HepG2 (cell line): ENCODE measurements at regions not wholly inside any gene's neighbourhood (a gene's known extent, or its start where the extent isn't known, plus 50 kb on each side); places are given as distances from the start of the nearest gene placed in this dataset.

Experiments
- ATAC-seq: fragments of 200-7000 bp; cut with Tn5 transposase; 3 replicates; pipeline ENCODE4 v1.9.1; 2020; ENCODE audit warnings: mild to moderate bottlenecking, moderate library complexity
- BruUV-seq: library from RNA; stranded (reverse); fragments of 400-500 nt; replicated peaks from 2 replicates; lab custom pipeline; 2021; lab: Mats Ljungman, UMichigan
- CTCF ChIA-PET: fragments of 300-600 bp; formaldehyde crosslinking; extraction: SDS; loops from one replicate; lab custom pipeline; 2021; ENCODE audit warnings: low total read pairs, inconsistent platforms, low intra/inter-chr PET ratio; lab: Yijun Ruan, JAX
- POLR2A ChIA-PET: fragments of 350-600 bp; sonication (Branson Sonifier 250); formaldehyde crosslinking; loops from one replicate; lab custom pipeline; 2020; ENCODE audit warnings: antibody characterized with exemption, inconsistent platforms; lab: Yijun Ruan, JAX
- DNase-seq: peaks from one replicate; pipeline ENCODE4 v3.0.0-alpha.2; 2015; ENCODE audit warnings: low spot score
- FAIRE-seq: peaks from 3 replicates; lab custom pipeline; 2011; peaks lifted over from hg19 to GRCh38; lab: Jason Lieb, UNC
- H2AFZ ChIP-seq: one replicate; pipeline ENCODE4 v1.6.1; 2011; ENCODE audit warnings: low read length, inconsistent platforms
- H3K27ac ChIP-seq: fragments of 300-600 bp; 3 replicates; pipeline ENCODE4 v1.8.0; 2011; ENCODE audit warnings: mixed run types, mild to moderate bottlenecking, mixed read lengths, low read length, inconsistent platforms; ENCODE audit not compliant: insufficient read depth; ENCODE audit errors: extremely low read length
- H3K27me3 ChIP-seq, 2 experiments: fragments of 200-600 bp in 1 of 2; 2 replicates in 1 of 2; 3 replicates in 1 of 2; pipeline versions ENCODE4 v1.6.0 to v1.8.0; 2011; ENCODE audit warnings: low read length in 2 of 2, mild to moderate bottlenecking in 2 of 2, moderate library complexity in 2 of 2, inconsistent platforms in 1 of 2; ENCODE audit not compliant: insufficient read depth in 2 of 2, control insufficient read depth in 1 of 2
- H3K36me3 ChIP-seq, 2 experiments: fragments of 200-600 bp in 1 of 2; replicated peaks in 1 of 2; 2 replicates in 1 of 2; 3 replicates in 1 of 2; pipeline versions ENCODE4 v1.5.1 to v1.8.0; 2011; ENCODE audit warnings: low read length in 2 of 2, inconsistent platforms in 1 of 2; ENCODE audit not compliant: insufficient read depth in 2 of 2, control insufficient read depth in 1 of 2
- H3K4me1 ChIP-seq: 2 replicates; pipeline ENCODE4 v1.5.1; 2012; ENCODE audit warnings: low read length, inconsistent platforms; ENCODE audit not compliant: insufficient read depth
- H3K4me2 ChIP-seq: 2 replicates; pipeline ENCODE4 v1.6.0; 2011; ENCODE audit warnings: low read depth, low read length, inconsistent platforms
- H3K4me3 ChIP-seq, 3 experiments: fragments of 200-600 bp in 1 of 3; sonication (generic), shearing (Covaris generic) in 1 of 3; replicated peaks in 1 of 3; 2 replicates each; pipeline ENCODE4 v1.5.1; 2011 to 2016; ENCODE audit warnings: low read length in 3 of 3, inconsistent platforms in 2 of 3, low read depth in 2 of 3, mild to moderate bottlenecking in 2 of 3, control low read depth in 1 of 3, mixed read lengths in 1 of 3; ENCODE audit not compliant: insufficient read depth in 1 of 3
- H3K79me2 ChIP-seq: one replicate; pipeline ENCODE4 v1.6.1; 2011; ENCODE audit warnings: low read length, inconsistent platforms; ENCODE audit not compliant: insufficient read depth
- H3K9ac ChIP-seq: 2 replicates; pipeline ENCODE4 v1.6.0; 2011; ENCODE audit warnings: mild to moderate bottlenecking, low read depth, low read length, inconsistent platforms; ENCODE audit not compliant: insufficient read depth
- H3K9me3 ChIP-seq: 2 replicates; pipeline ENCODE4 v1.5.1; 2012; ENCODE audit warnings: mild to moderate bottlenecking, low read length
- H4K20me1 ChIP-seq: 2 replicates; pipeline ENCODE4 v1.6.0; 2011; ENCODE audit warnings: inconsistent platforms, mild to moderate bottlenecking, low read length, moderate library complexity; ENCODE audit not compliant: insufficient read depth
- DR1 ChIP-seq: sonication (generic); formaldehyde crosslinking; IDR thresholded peaks from 2 replicates; pipeline ENCODE4 v1.8.0; 2021; ENCODE audit warnings: mild to moderate bottlenecking, missing genetic modification reagents, inconsistent platforms
- HNF4A ChIP-seq: sonication (generic); formaldehyde crosslinking; IDR thresholded peaks from 2 replicates; pipeline ENCODE4 v1.4.0; 2020; ENCODE audit warnings: missing genetic modification reagents
- IRX3 ChIP-seq: sonication (generic); formaldehyde crosslinking; IDR thresholded peaks from 2 replicates; pipeline ENCODE4 v1.8.1; 2023; ENCODE audit warnings: mild to moderate bottlenecking, low read depth, missing genetic modification reagents, borderline replicate concordance
- ISX ChIP-seq: sonication (generic); formaldehyde crosslinking; conservative IDR thresholded peaks from 2 replicates; pipeline ENCODE4 v1.5.0; 2020; ENCODE audit warnings: missing genetic modification reagents
- SKI ChIP-seq: fragments of 450-650 bp; IDR thresholded peaks from one replicate; pipeline ENCODE4 v1.6.1; 2018; ENCODE audit warnings: mild to moderate bottlenecking; ENCODE audit not compliant: partially characterized antibody
- TBX2 ChIP-seq: sonication (generic); formaldehyde crosslinking; IDR thresholded peaks from 2 replicates; pipeline ENCODE4 v1.5.0; 2020; ENCODE audit warnings: missing genetic modification reagents, mild to moderate bottlenecking, borderline replicate concordance
- XRCC5 ChIP-seq: fragments of 200-400 bp; formaldehyde crosslinking; optimal IDR thresholded peaks from 2 replicates; pipeline ENCODE3; 2017; ENCODE audit warnings: mild to moderate bottlenecking, low read length
- YEATS4 ChIP-seq: sonication (generic); formaldehyde crosslinking; IDR thresholded peaks from 2 replicates; pipeline ENCODE4 v1.4.0; 2020; ENCODE audit warnings: missing genetic modification reagents, borderline replicate concordance
- ZFAT ChIP-seq: sonication (generic); formaldehyde crosslinking; conservative IDR thresholded peaks from 2 replicates; pipeline ENCODE4 v1.8.1; 2023; ENCODE audit warnings: missing genetic modification reagents, inconsistent platforms
- ZNF607 ChIP-seq: sonication (generic); formaldehyde crosslinking; IDR thresholded peaks from 2 replicates; pipeline ENCODE4 v1.5.1; 2020; ENCODE audit warnings: missing genetic modification reagents, mild to moderate bottlenecking, borderline replicate concordance
- WGBS: methylation state at CpG from one replicate; pipeline ENCODE4 v1.1.6; 2017; ENCODE audit warnings: low lambda C conversion rate; 5-methylcytosine and 5-hydroxymethylcytosine counted together
- in situ Hi-C: cut with HindIII; loops from 2 replicates; pipeline ENCODE4 v1.10.0; 2017; ENCODE audit warnings: low pct_unique_long_range_greater_than_20kb; ENCODE audit not compliant: extremely low pct_ligation_motif_present
- intact Hi-C: fragments of 100-400 bp; cut with micrococcal nuclease; formaldehyde crosslinking; loops from one replicate; pipeline ENCODE4 v1.10.0; 2022; ENCODE audit not compliant: unreplicated experiment
- TF ChIP-seq, protein P1 (sequence below), 2 experiments: IDR thresholded peaks; 2 replicates each; pipeline ENCODE4 v1.6.1; 2011 to 2012; ENCODE audit warnings: low read length in 2 of 2, borderline replicate concordance in 1 of 2, low read depth in 1 of 2, mild to moderate bottlenecking in 1 of 2, moderate library complexity in 1 of 2
- TF ChIP-seq, protein P2 (sequence below): sonication (generic); formaldehyde crosslinking; conservative IDR thresholded peaks from 2 replicates; pipeline ENCODE4 v1.4.0; 2020; ENCODE audit warnings: missing genetic modification reagents
- TF ChIP-seq, protein P3 (sequence below): sonication (generic); formaldehyde crosslinking; IDR thresholded peaks from 2 replicates; pipeline ENCODE4 v1.4.0; 2020; ENCODE audit warnings: missing genetic modification reagents
- TF ChIP-seq, protein P4 (sequence below): sonication (generic); formaldehyde crosslinking; conservative IDR thresholded peaks from 2 replicates; pipeline ENCODE4 v1.4.0; 2020; ENCODE audit warnings: missing genetic modification reagents

DNA sequence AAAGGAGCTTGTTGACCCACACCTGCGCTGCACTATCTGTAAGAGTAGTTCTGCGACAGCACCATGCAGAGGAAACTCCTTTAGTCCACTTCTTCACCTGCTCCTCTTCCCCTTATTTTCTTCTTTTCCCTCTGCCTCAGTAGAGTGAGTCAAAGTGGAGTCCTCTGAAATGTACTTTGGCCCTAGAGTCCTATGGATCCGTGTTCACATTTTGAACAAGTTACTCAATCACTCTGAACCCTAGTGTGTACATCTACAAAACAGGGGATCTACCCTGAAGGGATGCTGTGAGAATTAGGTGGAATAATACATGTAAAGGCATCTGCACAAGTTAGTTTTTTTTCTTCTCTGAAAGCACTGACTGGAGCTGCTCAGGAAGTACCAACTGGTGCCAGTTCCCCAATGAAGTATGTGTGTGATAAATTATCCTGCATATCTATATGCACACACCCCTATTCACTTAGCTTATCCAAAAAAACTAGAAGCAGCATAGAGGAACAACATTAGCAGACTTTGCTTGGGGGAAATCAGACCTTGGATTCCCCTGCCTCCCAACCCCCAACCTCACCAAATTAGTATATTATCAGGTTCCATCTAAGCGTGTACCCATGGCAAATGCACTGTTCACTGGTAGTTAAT, 118.5 kb upstream of the FAM9C start:
- Histone ChIP-seq H3K9me3 (no peaks in the 10 kb centered on the region), H3K9ac (no peak overlapping the region), H4K20me1 (no peaks in the 10 kb centered on the region), H3K4me3 (no peak overlapping the region), H3K79me2 (no peaks in the 10 kb centered on the region), H3K4me2 (no peak overlapping the region), H3K4me1 (0 out of 2 replicates have a peak, but pooled peaks cover 6% of the 10 kb centered on the region), H3K36me3 (no peaks in the 10 kb centered on the region), H3K27ac (no peak overlapping the region), H3K27me3 (no peaks in the 10 kb centered on the region), H2AFZ (no peak overlapping the region)
- ChIA-PET POLR2A (no interaction called here), CTCF (no interaction called here)
- intact Hi-C loops (no loop called here), in situ Hi-C loops (no loop called here)
- 21% methylated on average over 4 of the region's 4 CpGs for WGBS
- no peak for DNase-seq
- FAIRE-seq: no peak
- BruUV-seq: no TSS peak
- ATAC-seq: no peak
- TF ChIP-seq, protein P1, sequence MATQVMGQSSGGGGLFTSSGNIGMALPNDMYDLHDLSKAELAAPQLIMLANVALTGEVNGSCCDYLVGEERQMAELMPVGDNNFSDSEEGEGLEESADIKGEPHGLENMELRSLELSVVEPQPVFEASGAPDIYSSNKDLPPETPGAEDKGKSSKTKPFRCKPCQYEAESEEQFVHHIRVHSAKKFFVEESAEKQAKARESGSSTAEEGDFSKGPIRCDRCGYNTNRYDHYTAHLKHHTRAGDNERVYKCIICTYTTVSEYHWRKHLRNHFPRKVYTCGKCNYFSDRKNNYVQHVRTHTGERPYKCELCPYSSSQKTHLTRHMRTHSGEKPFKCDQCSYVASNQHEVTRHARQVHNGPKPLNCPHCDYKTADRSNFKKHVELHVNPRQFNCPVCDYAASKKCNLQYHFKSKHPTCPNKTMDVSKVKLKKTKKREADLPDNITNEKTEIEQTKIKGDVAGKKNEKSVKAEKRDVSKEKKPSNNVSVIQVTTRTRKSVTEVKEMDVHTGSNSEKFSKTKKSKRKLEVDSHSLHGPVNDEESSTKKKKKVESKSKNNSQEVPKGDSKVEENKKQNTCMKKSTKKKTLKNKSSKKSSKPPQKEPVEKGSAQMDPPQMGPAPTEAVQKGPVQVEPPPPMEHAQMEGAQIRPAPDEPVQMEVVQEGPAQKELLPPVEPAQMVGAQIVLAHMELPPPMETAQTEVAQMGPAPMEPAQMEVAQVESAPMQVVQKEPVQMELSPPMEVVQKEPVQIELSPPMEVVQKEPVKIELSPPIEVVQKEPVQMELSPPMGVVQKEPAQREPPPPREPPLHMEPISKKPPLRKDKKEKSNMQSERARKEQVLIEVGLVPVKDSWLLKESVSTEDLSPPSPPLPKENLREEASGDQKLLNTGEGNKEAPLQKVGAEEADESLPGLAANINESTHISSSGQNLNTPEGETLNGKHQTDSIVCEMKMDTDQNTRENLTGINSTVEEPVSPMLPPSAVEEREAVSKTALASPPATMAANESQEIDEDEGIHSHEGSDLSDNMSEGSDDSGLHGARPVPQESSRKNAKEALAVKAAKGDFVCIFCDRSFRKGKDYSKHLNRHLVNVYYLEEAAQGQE (IDR thresholded peaks at IDR 0.05; ENCODE audit: borderline replicate concordance in 1 of 2, low read depth in 1 of 2, low read length in 2 of 2): no peak
- TF ChIP-seq DR1 (CRISPR knock-in tag) (no peak), ZFAT (CRISPR knock-in tag) (no peak), ISX (CRISPR knock-in tag) (no peak), ZNF607 (CRISPR knock-in tag) (no peak), IRX3 (CRISPR knock-in tag) (no peak), YEATS4 (CRISPR knock-in tag) (no peak), TBX2 (CRISPR knock-in tag) (no peak), XRCC5 (no peak), HNF4A (CRISPR knock-in tag) (no peak), SKI (no peak)
- TF ChIP-seq, protein P2, sequence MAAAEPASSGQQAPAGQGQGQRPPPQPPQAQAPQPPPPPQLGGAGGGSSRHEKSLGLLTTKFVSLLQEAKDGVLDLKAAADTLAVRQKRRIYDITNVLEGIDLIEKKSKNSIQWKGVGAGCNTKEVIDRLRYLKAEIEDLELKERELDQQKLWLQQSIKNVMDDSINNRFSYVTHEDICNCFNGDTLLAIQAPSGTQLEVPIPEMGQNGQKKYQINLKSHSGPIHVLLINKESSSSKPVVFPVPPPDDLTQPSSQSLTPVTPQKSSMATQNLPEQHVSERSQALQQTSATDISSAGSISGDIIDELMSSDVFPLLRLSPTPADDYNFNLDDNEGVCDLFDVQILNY (CRISPR knock-in tag): no peak
- TF ChIP-seq, protein P3, sequence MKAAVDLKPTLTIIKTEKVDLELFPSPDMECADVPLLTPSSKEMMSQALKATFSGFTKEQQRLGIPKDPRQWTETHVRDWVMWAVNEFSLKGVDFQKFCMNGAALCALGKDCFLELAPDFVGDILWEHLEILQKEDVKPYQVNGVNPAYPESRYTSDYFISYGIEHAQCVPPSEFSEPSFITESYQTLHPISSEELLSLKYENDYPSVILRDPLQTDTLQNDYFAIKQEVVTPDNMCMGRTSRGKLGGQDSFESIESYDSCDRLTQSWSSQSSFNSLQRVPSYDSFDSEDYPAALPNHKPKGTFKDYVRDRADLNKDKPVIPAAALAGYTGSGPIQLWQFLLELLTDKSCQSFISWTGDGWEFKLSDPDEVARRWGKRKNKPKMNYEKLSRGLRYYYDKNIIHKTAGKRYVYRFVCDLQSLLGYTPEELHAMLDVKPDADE (CRISPR knock-in tag): no peak
- TF ChIP-seq, protein P4, sequence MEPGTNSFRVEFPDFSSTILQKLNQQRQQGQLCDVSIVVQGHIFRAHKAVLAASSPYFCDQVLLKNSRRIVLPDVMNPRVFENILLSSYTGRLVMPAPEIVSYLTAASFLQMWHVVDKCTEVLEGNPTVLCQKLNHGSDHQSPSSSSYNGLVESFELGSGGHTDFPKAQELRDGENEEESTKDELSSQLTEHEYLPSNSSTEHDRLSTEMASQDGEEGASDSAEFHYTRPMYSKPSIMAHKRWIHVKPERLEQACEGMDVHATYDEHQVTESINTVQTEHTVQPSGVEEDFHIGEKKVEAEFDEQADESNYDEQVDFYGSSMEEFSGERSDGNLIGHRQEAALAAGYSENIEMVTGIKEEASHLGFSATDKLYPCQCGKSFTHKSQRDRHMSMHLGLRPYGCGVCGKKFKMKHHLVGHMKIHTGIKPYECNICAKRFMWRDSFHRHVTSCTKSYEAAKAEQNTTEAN (CRISPR knock-in tag): no peak
